Liver (tissue), 8 donors: ENCODE measurements at regions not wholly inside any gene's neighbourhood (a gene's known extent, or its start where the extent isn't known, plus 50 kb on each side); places are given as distances from the start of the nearest gene placed in this dataset.

ENCODE experiments used
- DNase-seq: peaks from one replicate; pipeline ENCODE4 v3.0.0-alpha.2; 2017; ENCODE audit warnings: low spot score
- H3K27ac ChIP-seq, 2 donors: one replicate each; pipeline ENCODE4 v1.7.0; 2013; ENCODE audit warnings: inconsistent platforms in 2 of 2, low read length in 2 of 2, control low read depth in 1 of 2, low read depth in 1 of 2, mild to moderate bottlenecking in 1 of 2
- H3K27me3 ChIP-seq, 4 donors: one replicate each; pipeline versions ENCODE4 v1.6.1 to v1.7.0; 2013; ENCODE audit warnings: low read length in 3 of 4, inconsistent platforms in 1 of 4, mild to moderate bottlenecking in 1 of 4, moderate library complexity in 1 of 4; ENCODE audit not compliant: control insufficient read depth in 4 of 4, insufficient read depth in 4 of 4
- H3K36me3 ChIP-seq, 4 donors: one replicate each; pipeline versions ENCODE4 v1.6.1 to v1.7.0; 2013; ENCODE audit warnings: low read length in 3 of 4, mild to moderate bottlenecking in 3 of 4, low read depth in 1 of 4, moderate library complexity in 1 of 4; ENCODE audit not compliant: control insufficient read depth in 4 of 4, insufficient read depth in 3 of 4
- H3K4me1 ChIP-seq, 4 donors: one replicate each; pipeline versions ENCODE4 v1.6.1 to v1.7.0; 2013; ENCODE audit warnings: low read length in 3 of 4, mild to moderate bottlenecking in 3 of 4, moderate library complexity in 1 of 4; ENCODE audit not compliant: control insufficient read depth in 4 of 4, insufficient read depth in 4 of 4
- H3K4me3 ChIP-seq, 3 donors: one replicate each; pipeline versions ENCODE4 v1.6.1 to v1.7.0; 2013; ENCODE audit warnings: low read length in 3 of 3, control low read depth in 1 of 3, low read depth in 1 of 3, mild to moderate bottlenecking in 1 of 3
- H3K9ac ChIP-seq, 2 donors: one replicate each; pipeline ENCODE4 v1.7.0; 2013; ENCODE audit warnings: low read length in 2 of 2, mild to moderate bottlenecking in 2 of 2, moderate library complexity in 2 of 2, control low read depth in 1 of 2, low read depth in 1 of 2
- H3K9me3 ChIP-seq, 4 donors: one replicate each; pipeline versions ENCODE4 v1.6.1 to v1.7.0; 2013; ENCODE audit warnings: low read length in 3 of 4; ENCODE audit not compliant: control insufficient read depth in 4 of 4
- FOXA1 ChIP-seq: IDR thresholded peaks from 2 replicates; pipeline ENCODE4 v1.6.1; 2016; ENCODE audit warnings: antibody characterized with exemption
- FOXA2 ChIP-seq: IDR thresholded peaks from 2 replicates; pipeline ENCODE4 v1.6.1; 2016; ENCODE audit warnings: antibody characterized with exemption
- GABPA ChIP-seq, 2 donors: IDR thresholded peaks in 1 of 2; conservative IDR thresholded peaks in 1 of 2; 2 replicates each; pipeline ENCODE4 v1.6.1; 2016; ENCODE audit warnings: antibody characterized with exemption in 2 of 2, mild to moderate bottlenecking in 1 of 2, moderate library complexity in 1 of 2
- HNF4A ChIP-seq, 2 donors: conservative IDR thresholded peaks; 2 replicates each; pipeline ENCODE4 v1.6.1; 2016; ENCODE audit warnings: antibody characterized with exemption in 2 of 2, mild to moderate bottlenecking in 2 of 2
- HNF4G ChIP-seq: IDR thresholded peaks from 2 replicates; pipeline ENCODE4 v1.6.1; 2016; ENCODE audit warnings: antibody characterized with exemption
- JUND ChIP-seq, 2 donors: IDR thresholded peaks; 2 replicates each; pipeline ENCODE4 v1.6.1; 2016; ENCODE audit warnings: antibody characterized with exemption in 2 of 2
- MAX ChIP-seq: IDR thresholded peaks from 2 replicates; pipeline ENCODE4 v1.6.1; 2016; ENCODE audit warnings: antibody characterized with exemption
- NR2F2 ChIP-seq: IDR thresholded peaks from 2 replicates; pipeline ENCODE4 v1.6.1; 2016; ENCODE audit warnings: antibody characterized with exemption
- RAD21 ChIP-seq, 2 donors: IDR thresholded peaks; 2 replicates each; pipeline ENCODE4 v1.6.1; 2016; ENCODE audit warnings: antibody characterized with exemption in 2 of 2, mild to moderate bottlenecking in 2 of 2
- RXRA ChIP-seq, 2 donors: IDR thresholded peaks; 2 replicates each; pipeline ENCODE4 v1.6.1; 2017 to 2018; ENCODE audit warnings: antibody characterized with exemption in 2 of 2, mild to moderate bottlenecking in 1 of 2
- SP1 ChIP-seq: IDR thresholded peaks from 2 replicates; pipeline ENCODE4 v1.6.1; 2018; ENCODE audit warnings: antibody characterized with exemption, mild to moderate bottlenecking
- TAF1 ChIP-seq: conservative IDR thresholded peaks from 2 replicates; pipeline ENCODE4 v1.6.1; 2016; ENCODE audit warnings: antibody characterized with exemption, mild to moderate bottlenecking
- YY1 ChIP-seq: IDR thresholded peaks from 2 replicates; pipeline ENCODE4 v1.6.1; 2016; ENCODE audit warnings: antibody characterized with exemption, mild to moderate bottlenecking
- WGBS: extraction: QIAGEN DNeasy Blood & Tissue Kit; methylation state at CpG from one replicate; pipeline ENCODE4 v1.1.7; 2013; 5-methylcytosine and 5-hydroxymethylcytosine counted together
- TF ChIP-seq, protein P1 (sequence below): IDR thresholded peaks from 2 replicates; pipeline ENCODE4 v1.6.1; 2016; ENCODE audit warnings: antibody characterized with exemption, mild to moderate bottlenecking
- TF ChIP-seq, protein P2 (sequence below): fragments of 150-350 bp; IDR thresholded peaks from 2 replicates; pipeline ENCODE4 v1.5.1; 2017; ENCODE audit warnings: improper control_type of control experiment, low read depth, low read length; ENCODE audit not compliant: missing input control
- TF ChIP-seq, protein P3 (sequence below): IDR thresholded peaks from 2 replicates; pipeline ENCODE4 v1.6.1; 2016; ENCODE audit warnings: antibody characterized with exemption
- TF ChIP-seq, protein P4 (sequence below): IDR thresholded peaks from 2 replicates; pipeline ENCODE4 v1.6.1; 2016; ENCODE audit warnings: antibody characterized with exemption
- donor health status: healthy.
- donor health status: healthy.
- donor health status: healthy.
- donor health status: healthy.
- donor health status: healthy.

GRCh38 chr6:67663105-67663895, 971.8 kb upstream of the ADGRB3 start:
- no peak for DNase-seq
- Histone ChIP-seq H3K9ac (no peak overlapping the region), H3K9me3 (peaks cover 0 to 3% (median 0%) of the 10 kb centered on the region in 4 donors), H3K27ac (no peak overlapping the region), H3K27me3 (no peaks in the 10 kb centered on the region), H3K4me1 (no peaks in the 10 kb centered on the region), H3K4me3 (no peak overlapping the region), H3K36me3 (no peaks in the 10 kb centered on the region)
- 87% methylated on average over 11 of the region's 11 CpGs for WGBS
- TF ChIP-seq RXRA (IDR thresholded peaks at IDR 0.05) = no peak
- TF ChIP-seq, protein P1, sequence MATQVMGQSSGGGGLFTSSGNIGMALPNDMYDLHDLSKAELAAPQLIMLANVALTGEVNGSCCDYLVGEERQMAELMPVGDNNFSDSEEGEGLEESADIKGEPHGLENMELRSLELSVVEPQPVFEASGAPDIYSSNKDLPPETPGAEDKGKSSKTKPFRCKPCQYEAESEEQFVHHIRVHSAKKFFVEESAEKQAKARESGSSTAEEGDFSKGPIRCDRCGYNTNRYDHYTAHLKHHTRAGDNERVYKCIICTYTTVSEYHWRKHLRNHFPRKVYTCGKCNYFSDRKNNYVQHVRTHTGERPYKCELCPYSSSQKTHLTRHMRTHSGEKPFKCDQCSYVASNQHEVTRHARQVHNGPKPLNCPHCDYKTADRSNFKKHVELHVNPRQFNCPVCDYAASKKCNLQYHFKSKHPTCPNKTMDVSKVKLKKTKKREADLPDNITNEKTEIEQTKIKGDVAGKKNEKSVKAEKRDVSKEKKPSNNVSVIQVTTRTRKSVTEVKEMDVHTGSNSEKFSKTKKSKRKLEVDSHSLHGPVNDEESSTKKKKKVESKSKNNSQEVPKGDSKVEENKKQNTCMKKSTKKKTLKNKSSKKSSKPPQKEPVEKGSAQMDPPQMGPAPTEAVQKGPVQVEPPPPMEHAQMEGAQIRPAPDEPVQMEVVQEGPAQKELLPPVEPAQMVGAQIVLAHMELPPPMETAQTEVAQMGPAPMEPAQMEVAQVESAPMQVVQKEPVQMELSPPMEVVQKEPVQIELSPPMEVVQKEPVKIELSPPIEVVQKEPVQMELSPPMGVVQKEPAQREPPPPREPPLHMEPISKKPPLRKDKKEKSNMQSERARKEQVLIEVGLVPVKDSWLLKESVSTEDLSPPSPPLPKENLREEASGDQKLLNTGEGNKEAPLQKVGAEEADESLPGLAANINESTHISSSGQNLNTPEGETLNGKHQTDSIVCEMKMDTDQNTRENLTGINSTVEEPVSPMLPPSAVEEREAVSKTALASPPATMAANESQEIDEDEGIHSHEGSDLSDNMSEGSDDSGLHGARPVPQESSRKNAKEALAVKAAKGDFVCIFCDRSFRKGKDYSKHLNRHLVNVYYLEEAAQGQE = no peak
- no peak for TF ChIP-seq RAD21 (IDR thresholded peaks at IDR 0.05)
- TF ChIP-seq, protein P2, sequence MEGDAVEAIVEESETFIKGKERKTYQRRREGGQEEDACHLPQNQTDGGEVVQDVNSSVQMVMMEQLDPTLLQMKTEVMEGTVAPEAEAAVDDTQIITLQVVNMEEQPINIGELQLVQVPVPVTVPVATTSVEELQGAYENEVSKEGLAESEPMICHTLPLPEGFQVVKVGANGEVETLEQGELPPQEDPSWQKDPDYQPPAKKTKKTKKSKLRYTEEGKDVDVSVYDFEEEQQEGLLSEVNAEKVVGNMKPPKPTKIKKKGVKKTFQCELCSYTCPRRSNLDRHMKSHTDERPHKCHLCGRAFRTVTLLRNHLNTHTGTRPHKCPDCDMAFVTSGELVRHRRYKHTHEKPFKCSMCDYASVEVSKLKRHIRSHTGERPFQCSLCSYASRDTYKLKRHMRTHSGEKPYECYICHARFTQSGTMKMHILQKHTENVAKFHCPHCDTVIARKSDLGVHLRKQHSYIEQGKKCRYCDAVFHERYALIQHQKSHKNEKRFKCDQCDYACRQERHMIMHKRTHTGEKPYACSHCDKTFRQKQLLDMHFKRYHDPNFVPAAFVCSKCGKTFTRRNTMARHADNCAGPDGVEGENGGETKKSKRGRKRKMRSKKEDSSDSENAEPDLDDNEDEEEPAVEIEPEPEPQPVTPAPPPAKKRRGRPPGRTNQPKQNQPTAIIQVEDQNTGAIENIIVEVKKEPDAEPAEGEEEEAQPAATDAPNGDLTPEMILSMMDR = no peak
- no peak for TF ChIP-seq FOXA1
- no peak for TF ChIP-seq NR2F2
- TF ChIP-seq HNF4G = no peak
- no peak for TF ChIP-seq SP1
- TF ChIP-seq HNF4A (conservative IDR thresholded peaks at IDR 0.05) = no peak

- no peak for TF ChIP-seq YY1
- TF ChIP-seq, protein P1 = no peak
- no peak for TF ChIP-seq SP1
- TF ChIP-seq FOXA1 = no peak
- TF ChIP-seq HNF4G = no peak
- TF ChIP-seq, protein P3, sequence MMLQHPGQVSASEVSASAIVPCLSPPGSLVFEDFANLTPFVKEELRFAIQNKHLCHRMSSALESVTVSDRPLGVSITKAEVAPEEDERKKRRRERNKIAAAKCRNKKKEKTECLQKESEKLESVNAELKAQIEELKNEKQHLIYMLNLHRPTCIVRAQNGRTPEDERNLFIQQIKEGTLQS = no peak
- TF ChIP-seq HNF4A (conservative IDR thresholded peaks at IDR 0.05) = no peak
- no peak for TF ChIP-seq NR2F2
- TF ChIP-seq, protein P4, sequence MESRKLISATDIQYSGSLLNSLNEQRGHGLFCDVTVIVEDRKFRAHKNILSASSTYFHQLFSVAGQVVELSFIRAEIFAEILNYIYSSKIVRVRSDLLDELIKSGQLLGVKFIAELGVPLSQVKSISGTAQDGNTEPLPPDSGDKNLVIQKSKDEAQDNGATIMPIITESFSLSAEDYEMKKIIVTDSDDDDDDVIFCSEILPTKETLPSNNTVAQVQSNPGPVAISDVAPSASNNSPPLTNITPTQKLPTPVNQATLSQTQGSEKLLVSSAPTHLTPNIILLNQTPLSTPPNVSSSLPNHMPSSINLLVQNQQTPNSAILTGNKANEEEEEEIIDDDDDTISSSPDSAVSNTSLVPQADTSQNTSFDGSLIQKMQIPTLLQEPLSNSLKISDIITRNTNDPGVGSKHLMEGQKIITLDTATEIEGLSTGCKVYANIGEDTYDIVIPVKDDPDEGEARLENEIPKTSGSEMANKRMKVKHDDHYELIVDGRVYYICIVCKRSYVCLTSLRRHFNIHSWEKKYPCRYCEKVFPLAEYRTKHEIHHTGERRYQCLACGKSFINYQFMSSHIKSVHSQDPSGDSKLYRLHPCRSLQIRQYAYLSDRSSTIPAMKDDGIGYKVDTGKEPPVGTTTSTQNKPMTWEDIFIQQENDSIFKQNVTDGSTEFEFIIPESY = no peak
- no peak for TF ChIP-seq JUND (IDR thresholded peaks at IDR 0.05)
- no peak for TF ChIP-seq MAX
- TF ChIP-seq RAD21 (IDR thresholded peaks at IDR 0.05) = no peak
- TF ChIP-seq RXRA (IDR thresholded peaks at IDR 0.05) = no peak
- TF ChIP-seq GABPA (IDR thresholded peaks at IDR 0.05 in 1 of 2, conservative IDR thresholded peaks at IDR 0.05 in 1 of 2) = no peak
- no peak for TF ChIP-seq FOXA2
- TF ChIP-seq TAF1 = no peak
- no peak overlapping the region for H3K27ac ChIP-seq
- no peak overlapping the region for H3K4me3 ChIP-seq
- H3K4me1 ChIP-seq = no peaks in the 10 kb centered on the region
- 74% methylated on average over 3 of the region's 3 CpGs for WGBS
- H3K27me3 ChIP-seq = no peaks in the 10 kb centered on the region
- H3K9me3 ChIP-seq = no peaks in the 10 kb centered on the region
- H3K36me3 ChIP-seq = no peaks in the 10 kb centered on the region
- no peak overlapping the region for H3K9ac ChIP-seq
- DNase-seq = no peak
Measured at GRCh38 chr6:67653561-67653960, 981.5 kb upstream of the ADGRB3 start.
